GM18505 (cell line): ENCODE measurements at regions not wholly inside any gene's neighbourhood (a gene's known extent, or its start where the extent isn't known, plus 50 kb on each side); places are given as distances from the start of the nearest gene placed in this dataset.

ENCODE experiments used
- ATAC-seq: cut with Tn5 transposase; IDR thresholded peaks from one replicate; pipeline ENCODE4 v1.9.1; 2021; ENCODE audit not compliant: unreplicated experiment
- POLR2A ChIP-seq: IDR thresholded peaks from 4 replicates; pipeline ENCODE4 v1.6.1; 2011; ENCODE audit warnings: borderline replicate concordance; ENCODE audit not compliant: insufficient read depth, insufficient read length; ENCODE audit errors: extremely low read depth

DNA sequence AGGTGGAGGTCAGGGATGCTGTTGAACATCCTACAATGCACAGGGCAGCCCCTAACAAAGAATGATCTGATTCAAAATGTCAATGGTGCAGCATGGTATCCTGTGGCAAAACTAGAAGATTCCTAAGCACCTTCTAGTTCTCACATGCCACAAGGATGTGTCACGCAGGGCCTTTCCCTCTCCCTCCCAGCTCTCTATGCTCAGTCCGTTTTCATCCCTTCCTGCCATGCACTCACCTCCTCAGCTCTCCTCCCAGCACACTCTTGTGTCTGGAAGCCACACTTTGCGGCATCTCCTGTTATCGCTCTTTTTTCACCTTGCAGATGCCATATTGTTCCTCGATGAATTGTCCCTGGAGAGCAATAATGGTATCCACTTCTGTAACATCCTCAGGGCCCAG lies 263.4 kb downstream of the CDC5L start:
- TF ChIP-seq POLR2A, result no peak

DNA sequence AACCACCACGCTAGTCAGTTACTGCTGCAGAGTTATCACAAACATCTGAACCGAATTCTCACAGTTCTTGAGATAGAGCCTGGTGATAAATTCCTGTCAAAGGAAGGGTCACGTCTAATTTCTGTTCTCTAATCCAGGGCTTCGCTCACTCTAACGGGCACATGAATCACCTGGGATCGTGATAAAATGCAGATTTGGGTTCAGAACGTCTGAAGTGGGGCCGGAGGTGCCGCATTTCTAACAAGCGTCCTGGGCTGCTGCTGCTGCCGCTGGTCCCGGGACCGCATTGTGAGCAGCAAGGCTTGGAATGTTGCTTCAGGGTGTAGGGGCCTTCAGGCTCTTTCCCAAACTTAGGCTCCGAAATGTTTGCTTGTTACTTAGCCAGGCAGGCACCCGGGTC lies 264.1 kb downstream of the CDC5L start:
- no peak for ATAC-seq
- TF ChIP-seq POLR2A, result no peak

More for the DNA sequence above, 263.4 kb downstream of the CDC5L start:
- ATAC-seq, result no peak

DNA sequence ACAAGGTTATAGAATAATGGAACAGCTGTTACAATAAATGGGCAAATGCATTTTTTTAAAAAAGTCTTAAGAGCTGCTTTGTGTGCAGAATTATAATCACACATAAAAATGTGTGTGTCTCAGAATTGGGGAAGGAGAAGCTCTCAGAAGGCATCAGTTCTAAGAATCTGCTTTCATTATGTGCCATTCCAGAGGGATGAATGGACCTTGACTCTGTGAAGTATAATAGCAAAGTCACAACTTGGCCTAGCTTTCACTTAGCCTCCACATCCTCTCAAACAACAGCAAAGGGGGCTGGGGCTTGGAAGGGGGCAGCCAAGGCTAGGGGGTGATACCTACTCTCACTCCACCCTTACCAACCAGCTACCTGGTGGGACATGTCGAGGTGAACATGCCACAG lies 265.0 kb downstream of the CDC5L start:
- no peak for ATAC-seq
- no peak for TF ChIP-seq POLR2A

DNA sequence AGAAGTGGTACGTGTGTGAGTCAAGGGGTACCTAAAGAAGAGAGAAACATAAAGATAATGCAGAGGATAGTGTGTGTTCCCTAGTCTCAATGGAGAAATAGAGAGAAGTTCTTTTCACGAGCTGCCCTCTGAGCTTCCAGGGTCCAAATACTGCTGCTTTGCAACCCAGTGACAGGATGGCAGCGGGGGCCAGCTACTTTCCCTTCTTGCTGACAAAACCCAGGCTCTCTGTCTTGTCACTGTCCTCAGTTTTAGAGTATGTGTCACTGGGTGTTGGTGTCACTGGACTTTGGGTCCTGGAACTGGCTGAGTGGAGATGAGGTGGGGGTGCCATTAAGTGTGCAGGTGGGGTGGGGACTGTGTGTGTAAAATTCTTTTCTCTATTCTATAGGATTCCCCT lies 265.6 kb downstream of the CDC5L start:
- TF ChIP-seq POLR2A, result no peak
- no peak for ATAC-seq

DNA sequence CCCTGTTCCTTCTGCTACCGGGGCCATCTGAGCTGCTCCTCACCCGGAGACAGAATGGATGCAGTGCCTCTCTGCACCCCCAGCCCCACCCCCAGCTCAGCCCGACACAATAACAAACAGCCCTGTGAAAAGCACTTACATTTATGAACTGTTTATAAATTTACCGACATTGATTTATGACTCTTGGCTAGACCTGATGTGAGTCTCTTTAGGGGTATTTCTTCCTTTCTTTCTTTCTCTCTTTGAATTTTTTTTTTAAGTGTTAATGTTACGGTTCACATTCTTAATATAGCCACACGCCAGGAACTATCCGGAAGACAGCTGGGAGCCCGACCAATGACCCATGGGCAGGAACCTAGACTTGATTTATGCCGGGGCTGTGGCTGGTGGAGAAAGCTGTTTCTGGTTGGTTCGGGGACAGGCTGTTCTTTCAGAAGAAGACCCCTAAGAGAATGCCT lies 266.3 kb downstream of the CDC5L start:
- no peak for TF ChIP-seq POLR2A
- ATAC-seq, result no peak

DNA sequence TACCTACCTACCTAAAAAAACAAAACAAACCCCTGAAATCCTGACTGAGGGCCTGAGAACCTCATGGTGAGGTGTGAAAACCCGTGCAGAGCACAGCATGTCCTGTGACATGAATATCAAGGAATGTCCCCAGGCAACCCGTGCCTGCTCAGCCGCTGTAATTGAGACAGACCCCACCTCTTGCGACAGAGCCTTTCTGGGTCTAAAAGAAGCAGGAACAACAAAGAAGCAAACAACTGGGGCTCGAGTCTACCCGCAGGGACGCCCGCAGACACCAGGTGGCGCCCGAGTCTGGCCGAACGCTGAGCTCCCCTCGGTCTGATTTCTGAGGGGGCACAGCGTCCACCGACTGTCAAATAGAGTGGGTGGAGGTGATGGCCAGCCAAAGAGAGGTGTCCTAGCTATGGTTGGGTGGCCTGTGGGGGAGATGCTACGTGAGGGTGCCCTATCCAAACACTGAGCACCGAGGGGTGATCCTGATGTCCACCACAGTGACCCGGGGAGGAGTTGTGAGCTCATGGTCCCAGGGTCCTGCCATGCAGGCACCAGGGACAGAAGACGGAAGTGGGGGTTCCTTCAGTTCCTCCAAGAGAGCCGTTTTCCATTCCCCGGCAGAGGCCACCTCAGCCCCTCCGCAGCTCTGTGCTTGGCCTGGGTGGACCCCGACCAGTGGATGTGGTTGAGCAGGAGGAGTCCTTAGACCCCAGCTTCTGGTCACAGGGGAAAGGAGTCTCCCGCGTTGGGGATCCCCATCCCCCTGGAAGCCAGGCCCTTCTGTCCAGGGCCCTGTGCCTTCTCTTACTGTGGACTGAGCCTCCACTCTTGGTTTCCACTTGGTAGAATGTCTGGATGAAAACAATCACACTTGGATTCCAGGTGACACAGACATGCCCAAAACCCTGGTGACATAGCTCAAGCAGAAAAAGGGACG lies 268.2 kb downstream of the CDC5L start:
- no peak for ATAC-seq
- TF ChIP-seq POLR2A, result no peak

DNA sequence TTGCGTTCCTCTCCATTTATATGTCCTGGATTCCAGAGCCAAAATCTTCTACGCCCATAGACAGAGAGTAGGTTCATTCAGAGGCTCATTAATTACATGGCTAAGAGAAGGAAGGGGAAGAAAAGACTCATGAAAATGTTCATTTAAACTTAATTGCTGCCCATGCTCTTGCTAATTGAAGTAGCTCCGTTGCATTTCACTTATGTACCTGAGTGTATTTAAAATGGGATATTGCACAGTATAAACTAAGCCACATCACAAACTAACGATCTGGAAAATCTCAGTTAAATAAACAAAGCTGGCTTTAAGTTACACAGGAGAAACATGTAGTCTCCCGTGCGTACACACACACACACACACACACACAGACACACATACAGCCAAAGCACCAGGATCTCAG lies 269.2 kb downstream of the CDC5L start:
- TF ChIP-seq POLR2A, result no peak
- ATAC-seq, result no peak

DNA sequence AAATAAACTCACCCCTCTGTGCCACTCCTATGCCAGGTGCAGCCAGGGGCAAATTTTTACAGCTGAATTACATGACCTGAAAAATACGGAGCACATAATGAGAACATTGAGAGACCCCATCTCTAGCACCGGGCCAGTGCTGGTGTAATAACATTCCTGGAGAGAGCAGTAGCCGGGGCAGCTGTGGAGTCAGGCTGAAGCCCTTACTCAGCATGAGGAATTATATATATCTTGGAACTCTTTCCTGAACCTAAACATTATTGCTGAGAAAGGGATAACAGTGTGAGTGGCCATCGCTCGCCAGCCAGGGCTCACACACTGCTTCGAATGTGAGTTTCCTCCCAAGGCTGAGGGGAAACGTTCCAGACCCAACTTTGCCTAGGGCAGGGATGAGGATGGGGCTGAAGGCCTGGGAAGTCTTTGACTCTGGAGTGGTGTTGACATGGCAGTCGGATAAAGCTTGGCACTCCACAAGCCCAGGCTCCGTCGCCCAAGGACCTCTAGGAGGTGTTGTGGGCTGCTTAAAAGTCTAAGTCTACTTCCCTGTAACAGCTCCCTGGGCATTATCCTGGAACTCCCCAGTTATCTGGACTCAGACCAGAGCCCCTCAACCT lies 269.8 kb downstream of the CDC5L start:
- ATAC-seq, result no peak
- TF ChIP-seq POLR2A, result no peak

DNA sequence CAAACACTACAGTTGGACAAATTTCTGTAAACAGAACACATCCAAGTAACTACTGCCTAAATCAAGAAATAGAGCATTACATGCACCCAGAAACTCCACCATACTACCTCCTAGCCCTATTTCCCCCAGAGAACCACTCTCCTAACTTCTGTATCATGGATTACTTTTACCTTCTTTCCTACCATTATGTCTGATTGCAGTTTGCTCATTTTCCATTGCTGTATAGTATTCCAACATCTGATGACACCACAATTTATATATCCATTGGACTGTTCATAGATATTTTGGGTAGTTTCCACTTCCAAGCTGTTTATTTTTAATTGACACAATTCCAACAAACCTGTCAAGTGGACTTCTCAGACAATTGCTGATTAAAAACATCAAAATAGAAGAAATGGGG lies 271.1 kb downstream of the CDC5L start:
- TF ChIP-seq POLR2A, result no peak
- ATAC-seq, result no peak

DNA sequence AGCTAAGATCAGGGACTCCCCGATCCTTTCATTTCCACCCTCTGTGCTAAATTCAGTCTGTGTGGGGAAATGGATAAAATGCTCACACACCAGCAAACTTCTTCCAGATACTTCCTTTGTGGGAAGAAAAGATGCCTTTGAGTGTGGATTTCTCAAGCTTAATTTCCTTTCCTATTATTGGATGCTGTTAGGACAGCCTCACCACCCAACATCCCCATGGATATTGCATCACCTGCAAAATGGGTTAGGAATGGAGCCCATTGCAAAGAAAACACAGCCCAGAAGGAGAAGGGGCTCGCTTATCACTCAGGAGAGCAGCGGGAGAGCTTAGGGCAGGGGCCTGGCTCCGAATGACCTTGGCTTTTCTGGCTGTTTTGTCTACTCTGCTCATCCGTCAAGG lies 272.2 kb downstream of the CDC5L start:
- TF ChIP-seq POLR2A, result no peak
- ATAC-seq, result no peak

DNA sequence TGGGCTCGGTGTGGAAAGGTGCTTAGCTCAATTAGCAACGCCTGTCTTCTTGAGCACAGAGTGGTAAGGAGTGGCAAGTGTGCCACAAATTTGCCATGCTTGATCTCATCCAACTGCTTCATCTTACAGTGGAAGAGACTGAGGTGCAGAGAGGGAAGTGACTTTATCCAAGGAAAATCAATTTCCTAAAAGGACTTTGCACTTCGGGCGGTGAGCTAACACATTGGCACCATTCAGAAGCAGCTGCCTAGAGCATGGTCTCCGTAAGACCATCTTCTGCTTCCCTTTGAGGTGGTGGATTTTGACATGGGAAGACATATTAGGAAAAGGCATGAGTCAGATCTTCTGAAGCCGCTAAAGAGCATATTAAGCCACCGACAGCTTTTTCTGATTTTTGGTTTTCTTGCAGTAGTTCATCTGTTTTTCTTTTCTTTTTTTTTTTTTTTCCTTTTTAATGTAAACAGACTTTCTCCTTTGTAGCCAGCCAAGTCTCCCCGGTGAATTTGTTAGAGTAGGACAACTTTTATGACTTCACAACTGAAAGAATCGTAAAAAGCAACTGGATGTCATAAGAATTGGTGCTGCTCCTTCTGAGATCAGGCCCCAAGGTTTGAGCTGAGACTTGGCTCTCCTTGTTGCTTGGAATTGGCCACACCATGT lies 273.2 kb downstream of the CDC5L start:
- no peak for ATAC-seq
- no peak for TF ChIP-seq POLR2A

DNA sequence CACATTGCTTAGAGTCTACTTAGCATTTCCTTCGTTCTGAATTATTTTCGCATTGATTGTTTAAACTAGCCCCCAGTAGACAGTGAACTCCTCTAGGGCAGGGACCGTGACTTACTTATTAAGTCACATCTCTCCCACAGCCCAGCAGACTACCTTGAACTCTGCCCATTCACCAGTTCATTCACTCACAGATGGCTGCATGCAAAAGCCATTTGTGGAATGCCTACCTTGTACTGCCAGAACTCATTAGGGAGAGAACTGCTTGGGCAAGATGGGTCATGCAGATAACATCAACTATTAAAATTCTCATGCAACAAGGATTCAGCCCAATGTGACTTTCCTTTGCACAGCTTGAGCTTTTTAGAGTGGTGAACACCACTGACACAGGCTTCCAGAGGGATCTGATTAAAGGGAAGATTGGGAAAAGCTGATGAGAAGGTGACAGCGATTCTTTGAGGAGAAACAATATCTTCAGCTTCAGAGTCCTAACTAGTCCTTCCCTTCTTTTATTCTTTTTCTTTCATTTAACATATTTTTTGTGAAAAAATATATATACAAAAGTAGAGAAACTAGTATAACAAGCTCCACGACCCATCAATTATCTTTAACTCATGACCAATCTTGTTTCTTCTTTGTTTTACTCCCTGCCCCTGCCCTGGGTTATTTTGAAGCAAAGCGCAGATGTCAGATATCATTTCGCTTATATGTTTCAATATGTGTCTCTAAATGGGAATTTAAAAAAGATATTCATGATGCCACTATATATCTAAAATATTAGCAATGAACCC lies 273.9 kb downstream of the CDC5L start:
- ATAC-seq, result no peak
- no peak for TF ChIP-seq POLR2A
